Upper lobe of left lung (tissue), 6 donors: ENCODE measurements at regions not wholly inside any gene's neighbourhood (a gene's known extent, or its start where the extent isn't known, plus 50 kb on each side); places are given as distances from the start of the nearest gene placed in this dataset.
A peak's percentile ranks its signal among the peaks of the same experiment; 100 is the strongest.

Source experiments
- ATAC-seq, 2 donors: fragments of 200-7000 bp; cut with Tn5 transposase; one replicate each; pipeline ENCODE4 v1.9.1; 2022; ENCODE audit warnings: mild to moderate bottlenecking in 2 of 2, moderate library complexity in 2 of 2; ENCODE audit not compliant: low FRiP score in 2 of 2
- DNase-seq, 2 donors: peaks; one replicate each; pipeline ENCODE4 v3.0.0-alpha.2; 2019 to 2020
- H3K27ac ChIP-seq, 4 donors: fragments of 200-600 bp; sonication (generic); one replicate each; pipeline ENCODE4 v1.5.1; 2016 to 2019
- H3K27me3 ChIP-seq, 4 donors: fragments of 200-600 bp; sonication (generic); one replicate each; pipeline ENCODE4 v1.5.1; 2017 to 2019
- H3K36me3 ChIP-seq, 4 donors: fragments of 200-600 bp; sonication (generic); one replicate each; pipeline ENCODE4 v1.5.1; 2016 to 2019
- H3K4me1 ChIP-seq, 4 donors: fragments of 200-600 bp; sonication (generic); one replicate each; pipeline ENCODE4 v1.5.1; 2018 to 2019
- H3K4me3 ChIP-seq, 4 donors: fragments of 200-600 bp; sonication (generic); one replicate each; pipeline ENCODE4 v1.5.1; 2017 to 2019; ENCODE audit warnings: mild to moderate bottlenecking in 2 of 4, moderate library complexity in 1 of 4
- H3K9me3 ChIP-seq, 4 donors: fragments of 200-600 bp; sonication (generic); one replicate each; pipeline ENCODE4 v1.5.1; 2018 to 2019
- CTCF ChIP-seq, 6 experiments: fragments of 450-650 bp in 4 of 6; fragments of 200-600 bp in 2 of 6; sonication (generic) in 2 of 6; IDR thresholded peaks; one replicate each; pipeline ENCODE4 v1.5.1; 2016 to 2019; ENCODE audit warnings: antibody characterized with exemption in 6 of 6
- EP300 ChIP-seq, 4 donors: sonication (generic); formaldehyde crosslinking; IDR thresholded peaks; one replicate each; pipeline ENCODE4 v1.5.1; 2017; ENCODE audit warnings: antibody characterized with exemption in 4 of 4, control low read depth in 2 of 4
- POLR2A ChIP-seq, 4 donors: fragments of 450-650 bp; IDR thresholded peaks; one replicate each; pipeline ENCODE4 v1.5.1; 2016 to 2017; ENCODE audit warnings: antibody characterized with exemption in 4 of 4, mild to moderate bottlenecking in 2 of 4
- POLR2AphosphoS5 ChIP-seq, 2 donors: sonication (generic); formaldehyde crosslinking; IDR thresholded peaks; one replicate each; pipeline ENCODE4 v1.5.1; 2017; ENCODE audit warnings: antibody characterized with exemption in 2 of 2
- WGBS, 2 donors: methylation state at CpG; one replicate each; pipeline ENCODE4 v1.1.5; 2017 to 2018; 5-methylcytosine and 5-hydroxymethylcytosine counted together
- donor health status: DM: no; HTN: no; CAD: no; lungs with moderate emphysema.
- donor health status: DM: no; HTN: yes; CAD: no; lungs with severe emphysema.

- Histone ChIP-seq H3K9me3 (no peaks in the 10 kb centered on the region), H3K27me3 (no peaks in the 10 kb centered on the region), H3K4me3 (no peak overlapping the region), H3K36me3 (no peaks in the 10 kb centered on the region), H3K4me1 (no peaks in the 10 kb centered on the region), H3K27ac (no peak overlapping the region)
- 33 to 75% methylated on average over 2 of the region's 2 CpGs for WGBS, 2 donors
- DNase-seq (no peak), ATAC-seq (peak in 1 of 2 donors; percentile 39)
- TF ChIP-seq POLR2A (IDR thresholded peaks at IDR 0.05) (no peak), EP300 (IDR thresholded peaks at IDR 0.05) (no peak), POLR2AphosphoS5 (IDR thresholded peaks at IDR 0.05) (no peak), CTCF (IDR thresholded peaks at IDR 0.05) (no peak)
Measured at GRCh38 chr17:33438139-33438538, 145.0 kb upstream of the ASIC2 start.

DNA sequence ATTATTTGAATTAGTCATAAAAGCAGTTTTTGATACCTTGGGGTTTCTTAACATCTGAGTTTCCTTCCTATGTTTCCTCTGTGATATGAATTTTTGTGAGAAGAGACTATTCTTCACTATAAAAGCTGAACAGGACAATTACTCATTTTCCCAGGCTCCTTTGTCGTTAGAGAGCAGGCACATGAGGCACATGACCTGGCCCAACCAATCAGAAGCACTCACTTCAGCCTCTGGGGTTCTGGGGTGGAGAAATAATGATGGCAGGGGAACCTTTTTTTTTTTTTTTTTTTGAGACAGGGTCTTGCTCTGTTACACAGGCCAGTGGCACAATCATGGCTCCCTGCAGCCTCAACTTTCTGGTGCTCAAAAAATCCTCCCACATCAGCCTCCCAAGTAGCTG is 145.5 kb upstream of the ASIC2 start:
- TF ChIP-seq CTCF (IDR thresholded peaks at IDR 0.05) (no peak), EP300 (IDR thresholded peaks at IDR 0.05) (no peak), POLR2AphosphoS5 (IDR thresholded peaks at IDR 0.05) (no peak), POLR2A (IDR thresholded peaks at IDR 0.05) (no peak)
- Histone ChIP-seq H3K9me3 (no peaks in the 10 kb centered on the region), H3K36me3 (no peaks in the 10 kb centered on the region), H3K4me1 (no peaks in the 10 kb centered on the region), H3K27ac (no peak overlapping the region), H3K4me3 (no peak overlapping the region), H3K27me3 (no peaks in the 10 kb centered on the region)
- DNase-seq (no peak), ATAC-seq (no peak)
- 50 to 53% methylated on average over 1 of the region's 1 CpG for WGBS, 2 donors

GRCh38 chr17:33442320-33442719 is 149.2 kb upstream of the ASIC2 start:
- no peak for DNase-seq
- TF ChIP-seq POLR2AphosphoS5 (IDR thresholded peaks at IDR 0.05) (no peak), POLR2A (IDR thresholded peaks at IDR 0.05) (no peak), CTCF (IDR thresholded peaks at IDR 0.05) (no peak), EP300 (IDR thresholded peaks at IDR 0.05) (no peak)
- no peak for ATAC-seq
- Histone ChIP-seq H3K4me3 (no peak overlapping the region), H3K27ac (no peak overlapping the region), H3K27me3 (no peaks in the 10 kb centered on the region), H3K36me3 (no peaks in the 10 kb centered on the region), H3K9me3 (no peaks in the 10 kb centered on the region), H3K4me1 (no peaks in the 10 kb centered on the region)
- 96 to 97% methylated on average over 1 of the region's 1 CpG for WGBS, 2 donors

- no peaks in the 10 kb centered on the region for H3K9me3 ChIP-seq
- H3K27ac ChIP-seq, result no peak overlapping the region
- H3K4me1 ChIP-seq, result no peaks in the 10 kb centered on the region
- DNase-seq (no peak), ATAC-seq (no peak)
- no peak overlapping the region for H3K4me3 ChIP-seq
- no peak for TF ChIP-seq POLR2A (IDR thresholded peaks at IDR 0.05)
- TF ChIP-seq POLR2AphosphoS5 (IDR thresholded peaks at IDR 0.05), result no peak
- WGBS, 2 donors, result 52 to 67% methylated on average over 3 of the region's 3 CpGs
- H3K27me3 ChIP-seq, result no peaks in the 10 kb centered on the region
- no peaks in the 10 kb centered on the region for H3K36me3 ChIP-seq
Measured at GRCh38 chr17:33444731-33445130, 151.6 kb upstream of the ASIC2 start.

DNA sequence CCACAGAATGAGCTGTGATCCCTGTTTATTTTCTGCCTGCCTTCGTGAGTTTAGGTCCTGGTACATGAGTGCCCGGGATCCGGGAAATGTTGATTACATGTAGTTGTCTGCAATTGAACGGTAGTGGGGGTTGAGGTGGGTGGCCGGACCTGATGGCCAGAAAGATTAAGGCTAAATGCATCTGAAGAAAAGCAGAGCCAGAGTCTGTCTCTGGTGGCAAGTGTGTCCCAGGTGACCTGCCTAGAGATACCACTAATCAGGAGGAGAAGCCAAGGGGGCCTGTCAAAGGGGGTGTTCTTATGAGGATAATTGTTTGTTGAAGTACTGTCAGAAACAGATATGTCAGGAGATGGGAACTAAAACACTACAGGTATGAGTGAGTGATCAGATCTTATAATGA is 154.0 kb upstream of the ASIC2 start:
- Histone ChIP-seq H3K36me3 (no peaks in the 10 kb centered on the region), H3K9me3 (no peaks in the 10 kb centered on the region), H3K27me3 (no peaks in the 10 kb centered on the region), H3K27ac (no peak overlapping the region), H3K4me3 (no peak overlapping the region), H3K4me1 (no peaks in the 10 kb centered on the region)
- no peak for TF ChIP-seq POLR2AphosphoS5 (IDR thresholded peaks at IDR 0.05)
- TF ChIP-seq EP300 (IDR thresholded peaks at IDR 0.05), result no peak
- no peak for TF ChIP-seq CTCF (IDR thresholded peaks at IDR 0.05)
- no peak for TF ChIP-seq POLR2A (IDR thresholded peaks at IDR 0.05)
- no peak for DNase-seq
- 57 to 65% methylated on average over 5 of the region's 5 CpGs for WGBS, 2 donors
- ATAC-seq, result no peak
